Loucy (cell line): ENCODE measurements at regions not wholly inside any gene's neighbourhood (a gene's known extent, or its start where the extent isn't known, plus 50 kb on each side); places are given as distances from the start of the nearest gene placed in this dataset.
"Not testable (repeated sequence)": the region's sequence is repeated elsewhere in the genome, so short reads cannot be mapped to it uniquely, and the experiment has no call there.

Source experiments
- H2AFZ ChIP-seq: fragments of 200-600 bp; sonication (generic); 2 replicates; pipeline ENCODE4 v1.6.0; 2016; ENCODE audit warnings: antibody characterized with exemption, mild to moderate bottlenecking, low read length, moderate library complexity
- H3F3A ChIP-seq: fragments of 200-600 bp; 2 replicates; pipeline ENCODE4 v1.6.0; 2016; ENCODE audit warnings: antibody characterized with exemption, low read depth, mild to moderate bottlenecking
- H3K27me3 ChIP-seq: fragments of 200-600 bp; sonication (generic); 2 replicates; pipeline ENCODE4 v1.6.1; 2014; ENCODE audit warnings: low read length, mild to moderate bottlenecking; ENCODE audit not compliant: insufficient read depth, poor library complexity, severe bottlenecking
- H3K36me3 ChIP-seq: fragments of 200-600 bp; sonication (generic); 2 replicates; pipeline ENCODE4 v1.6.1; 2016; ENCODE audit warnings: low read length; ENCODE audit not compliant: insufficient read depth
- H3K4me1 ChIP-seq: fragments of 200-600 bp; sonication (generic); 2 replicates; pipeline ENCODE4 v1.5.1; 2014; ENCODE audit warnings: low read length, mild to moderate bottlenecking; ENCODE audit not compliant: insufficient read depth, poor library complexity, severe bottlenecking
- H3K4me2 ChIP-seq: fragments of 200-600 bp; sonication (generic); 2 replicates; pipeline ENCODE4 v1.6.0; 2014; ENCODE audit warnings: antibody characterized with exemption, low read length, low read depth, mild to moderate bottlenecking; ENCODE audit not compliant: poor library complexity, severe bottlenecking
- H3K4me3 ChIP-seq: fragments of 200-600 bp; sonication (generic); 2 replicates; pipeline ENCODE4 v1.5.1; 2014; ENCODE audit warnings: low read length, mild to moderate bottlenecking, mixed read lengths; ENCODE audit not compliant: poor library complexity, severe bottlenecking
- H3K79me2 ChIP-seq: fragments of 200-600 bp; sonication (generic); 2 replicates; pipeline ENCODE4 v1.6.1; 2014; ENCODE audit warnings: low read length; ENCODE audit not compliant: insufficient read depth
- H3K9ac ChIP-seq: fragments of 200-600 bp; sonication (generic); 2 replicates; pipeline ENCODE4 v1.6.0; 2014; ENCODE audit warnings: mild to moderate bottlenecking, low read depth, low read length, moderate library complexity; ENCODE audit not compliant: poor library complexity, severe bottlenecking
- H3K9me2 ChIP-seq: fragments of 200-600 bp; sonication (generic); replicated peaks from 2 replicates; pipeline ENCODE4 v1.6.1; 2016; ENCODE audit warnings: low read depth, low read length, mixed read lengths
- H3K9me3 ChIP-seq: fragments of 200-600 bp; sonication (generic); 2 replicates; pipeline ENCODE4 v1.6.1; 2014; ENCODE audit warnings: mild to moderate bottlenecking, antibody characterized with exemption, low read length, low read depth; ENCODE audit not compliant: insufficient read depth
- H4K20me1 ChIP-seq: fragments of 200-600 bp; sonication (generic); 2 replicates; pipeline ENCODE4 v1.6.0; 2014; ENCODE audit warnings: antibody characterized with exemption, low read length, mild to moderate bottlenecking; ENCODE audit not compliant: insufficient read depth, poor library complexity, severe bottlenecking
- EZH2phosphoT487 ChIP-seq: fragments of 200-600 bp; IDR thresholded peaks from 2 replicates; pipeline ENCODE4 v1.6.1; 2018; ENCODE audit warnings: antibody characterized with exemption, mild to moderate bottlenecking, moderate library complexity, borderline replicate concordance
- TF ChIP-seq, protein P1 (sequence below): fragments of 200-600 bp; sonication (generic); conservative IDR thresholded peaks from 2 replicates; pipeline ENCODE4 v1.5.1; 2014; ENCODE audit warnings: mild to moderate bottlenecking, antibody characterized with exemption, low read length

DNA sequence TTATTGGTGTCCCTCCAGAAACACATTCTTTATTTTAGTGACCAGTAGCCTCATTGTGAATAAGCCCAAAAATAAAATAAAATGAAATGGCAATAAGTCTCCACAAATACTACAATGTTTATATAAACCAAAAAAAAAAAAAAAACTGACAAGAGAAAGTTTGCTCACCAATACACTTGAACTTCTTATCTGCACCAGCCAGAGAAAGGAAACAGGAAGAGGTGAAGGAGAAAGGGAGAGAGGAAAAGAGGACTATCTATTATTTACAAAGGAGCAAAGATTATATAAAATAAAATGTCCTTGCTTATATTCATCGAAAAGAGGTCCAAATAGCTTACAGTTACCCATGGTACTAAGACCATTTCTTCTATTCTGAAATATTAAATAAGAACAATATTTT is 176.4 kb upstream of the CCNG1 start:
- Histone ChIP-seq H3K9me3 (no peaks in the 10 kb centered on the region), H2AFZ (no peak overlapping the region), H3K4me3 (no peak overlapping the region), H3K4me2 (no peak overlapping the region), H3K79me2 (no peaks in the 10 kb centered on the region), H3K36me3 (no peaks in the 10 kb centered on the region), H3K9ac (no peak overlapping the region), H3F3A (no peaks in the 10 kb centered on the region), H4K20me1 (no peaks in the 10 kb centered on the region), H3K4me1 (no peaks in the 10 kb centered on the region), H3K9me2 (no peaks in the 10 kb centered on the region), H3K27me3 (no peaks in the 10 kb centered on the region)
- TF ChIP-seq EZH2phosphoT487, result no peak
- TF ChIP-seq, protein P1, sequence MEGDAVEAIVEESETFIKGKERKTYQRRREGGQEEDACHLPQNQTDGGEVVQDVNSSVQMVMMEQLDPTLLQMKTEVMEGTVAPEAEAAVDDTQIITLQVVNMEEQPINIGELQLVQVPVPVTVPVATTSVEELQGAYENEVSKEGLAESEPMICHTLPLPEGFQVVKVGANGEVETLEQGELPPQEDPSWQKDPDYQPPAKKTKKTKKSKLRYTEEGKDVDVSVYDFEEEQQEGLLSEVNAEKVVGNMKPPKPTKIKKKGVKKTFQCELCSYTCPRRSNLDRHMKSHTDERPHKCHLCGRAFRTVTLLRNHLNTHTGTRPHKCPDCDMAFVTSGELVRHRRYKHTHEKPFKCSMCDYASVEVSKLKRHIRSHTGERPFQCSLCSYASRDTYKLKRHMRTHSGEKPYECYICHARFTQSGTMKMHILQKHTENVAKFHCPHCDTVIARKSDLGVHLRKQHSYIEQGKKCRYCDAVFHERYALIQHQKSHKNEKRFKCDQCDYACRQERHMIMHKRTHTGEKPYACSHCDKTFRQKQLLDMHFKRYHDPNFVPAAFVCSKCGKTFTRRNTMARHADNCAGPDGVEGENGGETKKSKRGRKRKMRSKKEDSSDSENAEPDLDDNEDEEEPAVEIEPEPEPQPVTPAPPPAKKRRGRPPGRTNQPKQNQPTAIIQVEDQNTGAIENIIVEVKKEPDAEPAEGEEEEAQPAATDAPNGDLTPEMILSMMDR, result no peak

DNA sequence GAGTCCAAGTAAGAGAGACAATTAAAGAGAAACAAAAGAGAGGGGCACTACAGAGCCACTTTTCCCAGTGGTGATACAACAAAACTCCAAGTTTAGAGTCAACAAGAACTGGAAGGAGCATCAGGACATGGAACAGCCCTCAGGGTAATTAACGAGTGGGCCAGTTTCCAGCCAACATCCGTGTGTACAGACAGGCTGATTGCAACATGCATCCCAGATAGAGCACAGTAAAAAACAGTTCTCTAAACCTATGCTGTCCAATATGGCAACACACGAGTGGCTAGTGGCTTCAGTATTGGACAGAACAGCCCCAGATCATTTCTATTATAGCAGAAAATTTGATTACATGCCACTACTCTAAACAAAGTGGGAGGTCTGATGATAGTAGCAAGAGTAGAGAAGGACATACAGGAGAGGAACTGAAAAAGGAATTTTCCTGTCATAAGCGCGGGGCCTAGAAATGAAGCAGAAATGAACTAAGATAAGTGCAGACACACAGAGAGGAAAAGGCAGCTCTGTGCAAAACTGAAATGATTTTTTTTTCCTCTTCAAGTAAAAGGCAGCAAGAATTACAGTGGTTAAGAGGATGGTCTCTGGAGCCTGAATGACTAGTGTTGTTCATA is 175.6 kb upstream of the CCNG1 start:
- Histone ChIP-seq H3K27me3 (no peaks in the 10 kb centered on the region), H4K20me1 (no peaks in the 10 kb centered on the region), H3K36me3 (no peaks in the 10 kb centered on the region), H3K4me1 (no peaks in the 10 kb centered on the region), H3K4me3 (no peak overlapping the region), H3K4me2 (no peak overlapping the region), H3K9me3 (no peaks in the 10 kb centered on the region), H2AFZ (no peak overlapping the region), H3K9me2 (no peaks in the 10 kb centered on the region), H3F3A (no peaks in the 10 kb centered on the region), H3K9ac (no peak overlapping the region), H3K79me2 (no peaks in the 10 kb centered on the region)
- TF ChIP-seq EZH2phosphoT487, result no peak
- TF ChIP-seq, protein P1, result no peak

DNA sequence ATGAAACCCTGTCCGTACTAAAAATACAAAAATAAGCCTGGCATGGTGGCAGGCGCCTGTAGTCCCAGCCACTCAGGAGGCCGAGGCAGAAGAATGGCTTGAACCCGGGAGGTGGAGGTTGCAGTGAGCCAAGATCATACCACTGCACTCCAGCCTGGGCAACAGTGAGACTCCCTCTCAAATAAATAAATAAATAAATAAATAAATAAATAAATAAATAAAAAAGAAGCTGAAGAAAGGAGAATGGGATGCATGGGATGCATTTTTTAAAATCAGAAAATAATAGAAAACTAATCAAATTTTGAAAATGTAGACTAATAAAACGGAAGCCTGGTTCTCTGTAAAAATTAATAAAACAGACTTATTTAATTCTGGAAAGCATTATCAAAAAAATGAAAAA is 171.1 kb upstream of the CCNG1 start:
- H3K9ac ChIP-seq, H3K36me3 ChIP-seq, H3K27me3 ChIP-seq, H2AFZ ChIP-seq, H3K4me3 ChIP-seq, H3K79me2 ChIP-seq, H3K9me3 ChIP-seq, H4K20me1 ChIP-seq, H3K4me1 ChIP-seq, H3K9me2 ChIP-seq, H3K4me2 ChIP-seq, H3F3A ChIP-seq: not testable (repeated sequence)

DNA sequence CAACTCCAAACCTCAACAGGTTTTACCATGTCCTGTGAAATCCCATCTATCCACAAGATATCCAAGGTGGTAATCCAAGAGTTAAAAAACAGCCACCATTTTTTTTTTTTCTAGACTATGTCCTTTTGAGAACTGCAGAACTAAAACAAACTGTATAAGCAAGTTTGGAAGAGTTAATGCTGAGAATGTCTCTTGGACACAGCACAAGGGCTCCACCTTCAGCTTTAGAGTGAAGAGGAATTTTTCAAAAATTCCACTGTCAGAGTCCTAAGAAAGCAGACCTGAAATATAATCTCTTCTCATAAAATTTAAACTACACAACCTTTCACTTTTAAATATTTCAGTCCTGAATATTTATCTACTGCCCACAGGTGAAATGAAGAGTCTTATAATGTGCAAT is 167.8 kb upstream of the CCNG1 start:
- H3K36me3 ChIP-seq, result no peaks in the 10 kb centered on the region
- no peak overlapping the region for H3K4me2 ChIP-seq
- H3K9me2 ChIP-seq, result no peaks in the 10 kb centered on the region
- no peak overlapping the region for H3K9ac ChIP-seq
- no peaks in the 10 kb centered on the region for H4K20me1 ChIP-seq
- H3K4me1 ChIP-seq, result no peaks in the 10 kb centered on the region
- H3K9me3 ChIP-seq, result no peaks in the 10 kb centered on the region
- H3K4me3 ChIP-seq, result no peak overlapping the region
- no peaks in the 10 kb centered on the region for H3F3A ChIP-seq
- H3K79me2 ChIP-seq, result no peaks in the 10 kb centered on the region
- H3K27me3 ChIP-seq, result no peaks in the 10 kb centered on the region
- no peak for TF ChIP-seq EZH2phosphoT487
- TF ChIP-seq, protein P1, result peak; percentile 36
- no peak overlapping the region for H2AFZ ChIP-seq
